Pons (tissue), 1 donor: ENCODE measurements at regions not wholly inside any gene's neighbourhood (a gene's known extent, or its start where the extent isn't known, plus 50 kb on each side); places are given as distances from the start of the nearest gene placed in this dataset.

Experiments
- DNase-seq: peaks from one replicate; pipeline ENCODE4 v3.0.0-alpha.2; 2016; ENCODE audit warnings: low spot score

DNA sequence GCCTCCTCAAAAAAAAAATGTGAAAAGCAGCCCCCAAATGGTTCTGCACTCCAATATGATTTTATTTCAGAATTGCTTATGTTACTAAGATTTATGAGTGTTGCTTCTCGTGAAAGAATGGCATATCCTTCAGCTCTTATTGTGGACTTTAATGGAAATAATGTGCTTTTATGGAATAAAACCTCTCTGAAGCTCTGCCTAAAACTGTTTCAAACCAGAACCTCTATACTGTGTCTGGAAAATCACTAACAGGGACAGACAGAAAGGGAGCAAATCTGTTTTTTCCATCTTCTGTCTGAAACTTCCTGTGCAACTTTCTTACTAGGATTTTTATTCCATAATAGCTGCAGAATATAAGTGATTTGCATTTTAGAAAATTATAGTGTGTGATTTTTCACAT is 493.1 kb downstream of the ANKRD50 start:
- DNase-seq: no peak

- no peak for DNase-seq
Measured at GRCh38 chr4:124224256-124224655, 488.3 kb downstream of the ANKRD50 start.

- DNase-seq: no peak
Measured at GRCh38 chr4:124227981-124228380, 484.6 kb downstream of the ANKRD50 start.

- DNase-seq: no peak
Measured at GRCh38 chr4:124230268-124230667, 482.3 kb downstream of the ANKRD50 start.

GRCh38 chr4:124234771-124235170 is 477.8 kb downstream of the ANKRD50 start:
- no peak for DNase-seq

DNA sequence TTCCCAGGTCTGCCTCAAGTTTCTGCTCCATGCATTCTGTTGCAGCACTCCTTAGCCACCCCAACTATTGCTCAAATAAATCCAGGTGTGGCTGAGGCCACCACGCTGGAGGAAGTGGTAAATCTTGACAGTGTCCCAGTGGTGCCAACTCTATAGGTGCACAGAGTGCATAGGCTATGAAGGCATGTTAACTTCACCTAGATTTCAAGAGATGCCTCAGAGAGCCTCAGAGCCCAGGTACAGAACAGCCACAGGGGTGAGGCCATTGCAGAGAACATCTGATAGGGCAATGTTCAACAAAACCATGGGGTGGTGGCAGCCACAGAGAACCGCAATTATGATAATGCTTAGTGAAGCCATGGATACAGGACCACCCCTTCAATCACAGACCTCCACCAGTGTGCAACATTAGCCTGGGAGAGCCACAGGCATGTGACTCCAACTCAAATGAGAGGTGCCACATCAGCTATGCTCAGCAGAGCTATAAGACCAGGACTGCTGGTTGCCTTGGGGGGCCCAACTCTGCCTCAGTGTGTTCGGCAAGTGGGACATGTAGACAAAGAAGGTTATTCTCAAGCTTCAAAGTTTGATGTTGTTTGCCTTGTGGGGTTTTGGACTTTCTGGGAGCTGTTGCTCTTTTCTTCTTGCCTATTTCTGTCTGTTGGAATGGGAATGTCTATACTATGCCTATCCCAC is 468.7 kb downstream of the ANKRD50 start:
- DNase-seq: no peak

GRCh38 chr4:124253080-124253479 is 459.5 kb downstream of the ANKRD50 start:
- DNase-seq: no peak

DNA sequence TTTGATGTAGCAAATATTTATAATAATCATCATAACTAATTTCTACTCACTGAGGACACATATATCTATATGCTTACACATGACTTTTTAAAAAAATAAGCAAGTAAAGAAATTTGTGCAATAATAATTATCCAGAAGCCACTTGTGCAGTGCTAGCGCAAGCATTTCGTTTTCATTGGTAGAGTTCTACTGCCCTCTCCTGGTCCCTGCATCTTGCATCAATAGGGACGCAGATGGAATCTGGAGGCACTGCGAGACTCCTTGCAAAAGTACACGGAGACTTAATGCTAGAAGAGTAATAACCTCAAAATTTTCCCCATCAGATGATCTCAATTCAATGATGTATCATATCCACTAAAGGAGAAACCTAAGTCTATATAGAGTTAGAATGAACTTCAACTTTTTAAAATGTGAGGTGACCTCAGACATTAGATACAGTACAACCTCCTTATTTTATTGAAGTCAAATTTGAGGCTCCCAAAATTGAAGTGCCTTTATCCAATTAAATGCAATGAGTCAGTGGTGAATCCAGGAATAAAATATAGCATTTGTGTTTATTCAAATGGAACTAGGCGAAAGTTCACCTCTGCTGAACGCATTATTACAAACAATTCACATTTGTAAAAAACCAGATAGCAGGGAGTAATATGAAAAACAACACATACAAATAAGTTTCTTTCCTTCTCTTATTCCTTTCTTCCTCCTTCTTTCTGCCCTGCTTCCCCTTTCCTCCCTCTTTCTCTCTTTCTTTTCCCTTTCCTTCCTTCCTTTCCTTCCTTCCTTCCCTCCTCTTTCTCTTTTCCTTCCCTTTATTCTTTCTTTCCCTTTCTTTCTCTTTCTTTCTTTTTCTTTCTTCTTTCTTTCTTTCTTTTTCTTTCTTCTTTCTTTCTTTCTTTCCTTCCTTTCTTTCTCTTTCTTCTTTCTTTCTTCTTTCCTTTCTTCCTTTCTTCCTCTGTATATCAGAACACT is 450.0 kb downstream of the ANKRD50 start:
- peak; percentile 80 for DNase-seq

- DNase-seq: no peak
Measured at GRCh38 chr4:124265701-124266100, 446.8 kb downstream of the ANKRD50 start.

DNA sequence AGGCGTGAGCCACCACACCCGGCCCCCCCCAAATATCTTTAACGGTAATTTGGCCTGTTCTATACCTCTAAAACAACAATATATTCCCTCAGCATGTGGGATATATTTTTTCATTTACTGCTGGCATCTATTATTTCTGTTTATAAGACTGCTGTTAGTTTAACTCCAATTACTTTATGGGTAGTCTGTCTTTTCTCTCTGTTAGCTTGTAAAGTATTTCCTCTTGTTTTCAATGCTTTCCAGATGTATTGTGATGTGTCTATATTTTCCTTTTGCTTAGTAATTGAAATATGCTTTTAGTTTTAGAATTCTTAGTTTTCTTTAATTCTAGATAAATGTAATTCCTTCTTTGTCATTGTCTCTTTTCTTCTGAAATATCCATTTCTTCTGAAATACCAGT is 445.8 kb downstream of the ANKRD50 start:
- DNase-seq: no peak

DNA sequence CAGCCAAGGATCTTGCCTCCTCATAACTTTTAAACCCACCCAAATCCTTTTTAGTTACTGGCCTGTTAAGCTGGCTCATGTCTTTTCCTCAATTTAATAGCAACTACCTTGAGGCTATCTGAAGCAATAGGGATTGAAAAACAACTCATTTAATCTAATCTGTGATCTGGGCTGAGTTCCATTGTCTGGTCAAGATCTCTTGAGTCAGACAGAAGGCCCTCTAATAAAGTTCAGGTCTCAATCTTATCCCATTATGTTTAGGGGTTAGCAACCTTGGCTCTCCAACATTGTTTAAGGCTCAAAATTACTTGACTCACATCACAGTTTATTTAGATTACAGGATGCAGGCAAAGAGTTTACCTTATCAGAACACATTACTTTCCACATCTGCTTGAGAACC is 436.1 kb downstream of the ANKRD50 start:
- no peak for DNase-seq

DNA sequence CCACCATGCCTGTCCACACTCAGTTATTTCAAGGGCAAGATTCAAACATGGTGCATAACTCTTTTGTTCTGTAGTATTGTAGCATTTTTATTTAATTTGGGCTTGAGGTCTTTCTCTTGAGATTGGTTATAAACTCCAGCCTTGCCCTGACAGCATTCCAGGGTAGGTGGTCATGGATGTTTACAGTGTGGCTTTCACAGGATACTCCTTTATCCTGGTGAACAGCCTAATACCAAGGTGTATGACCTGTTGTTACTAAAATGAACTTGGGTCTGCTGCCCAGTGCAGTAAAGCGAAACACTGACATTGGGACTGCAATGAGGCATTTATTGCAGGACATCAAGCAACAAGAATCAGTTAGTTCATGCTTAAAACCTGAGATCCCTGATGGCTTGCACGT is 434.8 kb downstream of the ANKRD50 start:
- DNase-seq: no peak

DNA sequence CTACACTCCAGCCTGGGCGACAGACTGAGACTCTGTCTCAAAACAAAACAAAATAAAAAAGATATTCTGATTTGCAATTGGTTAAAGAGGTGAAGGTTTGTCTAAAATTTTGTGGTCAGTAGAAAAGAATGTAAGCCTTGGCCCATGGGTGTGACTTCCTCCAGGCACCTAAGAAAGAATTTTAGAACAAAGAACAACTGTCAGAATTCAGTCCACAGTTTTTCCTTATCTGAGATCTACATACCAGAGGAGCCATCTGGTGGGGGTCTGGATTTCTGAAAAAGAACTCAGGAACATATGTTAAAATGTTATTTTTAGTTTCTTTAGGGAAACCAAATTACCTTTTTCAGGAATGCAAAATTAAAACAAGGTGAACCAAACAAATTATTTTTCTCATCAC is 434.1 kb downstream of the ANKRD50 start:
- DNase-seq: no peak

GRCh38 chr4:124279741-124280140 is 432.8 kb downstream of the ANKRD50 start:
- DNase-seq: no peak

DNA sequence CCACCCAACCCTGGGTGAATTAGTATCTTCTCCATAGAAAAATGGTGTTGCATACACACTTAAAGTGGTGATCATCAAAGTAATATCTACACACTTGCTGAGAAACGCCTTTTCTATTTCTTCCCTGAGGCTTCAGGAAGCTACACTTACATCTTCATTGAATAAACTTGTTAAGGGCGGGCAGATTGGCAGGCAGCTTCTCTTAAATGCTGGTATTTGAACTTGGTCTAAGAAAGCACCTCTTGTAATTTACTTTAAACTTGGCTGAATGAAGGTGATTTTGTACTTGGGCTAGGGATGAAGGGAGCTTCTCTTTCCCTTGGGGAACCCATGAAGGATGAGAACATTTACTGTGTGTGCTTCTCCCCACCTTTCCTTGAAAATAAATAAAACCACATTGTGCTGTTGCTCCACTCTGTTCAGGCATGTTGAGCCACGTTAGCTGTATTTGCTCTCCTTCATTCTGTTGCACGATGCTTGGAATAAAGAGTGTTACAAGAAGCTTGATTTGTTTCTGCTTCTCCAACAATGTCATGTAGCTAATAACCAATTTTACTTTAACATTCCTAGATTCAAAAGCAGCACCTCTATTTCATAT is 430.1 kb downstream of the ANKRD50 start:
- no peak for DNase-seq

DNA sequence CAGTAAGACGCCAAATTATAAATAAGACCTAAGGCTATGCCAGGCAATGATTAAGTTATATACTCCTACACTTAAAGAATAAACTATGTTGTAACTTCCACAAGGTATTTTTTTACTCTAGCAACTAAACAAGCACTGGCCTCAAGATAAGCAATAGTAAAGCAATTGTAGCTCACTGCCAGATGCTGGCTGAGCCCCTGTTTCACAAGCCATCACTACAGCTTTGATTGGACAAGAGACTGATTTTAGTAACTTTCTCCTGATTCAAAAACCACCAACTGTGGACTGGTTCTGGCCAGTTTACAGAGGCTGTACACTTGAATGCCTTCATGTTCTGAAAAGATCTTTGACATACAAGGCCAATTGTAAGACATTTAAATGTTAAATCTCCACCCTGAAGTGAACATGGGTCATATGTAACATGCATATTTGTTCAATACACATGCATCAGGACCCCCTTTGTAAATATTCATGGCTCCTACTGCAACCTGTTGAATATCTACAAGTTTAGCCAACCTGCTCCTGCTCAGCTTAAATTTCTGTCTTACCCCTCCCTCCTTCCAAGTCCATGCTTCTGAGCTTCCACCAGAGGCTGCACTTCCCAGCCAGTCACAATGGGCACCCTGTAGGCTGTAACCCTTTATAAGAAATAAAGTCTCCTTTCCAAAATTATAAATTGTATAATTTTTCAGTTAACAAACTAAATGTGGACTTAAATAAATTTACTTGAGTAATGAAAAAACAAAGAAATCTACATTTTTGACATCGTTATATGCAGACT is 423.6 kb downstream of the ANKRD50 start:
- DNase-seq: no peak

- no peak for DNase-seq
Measured at GRCh38 chr4:124290678-124291077, 421.9 kb downstream of the ANKRD50 start.

DNA sequence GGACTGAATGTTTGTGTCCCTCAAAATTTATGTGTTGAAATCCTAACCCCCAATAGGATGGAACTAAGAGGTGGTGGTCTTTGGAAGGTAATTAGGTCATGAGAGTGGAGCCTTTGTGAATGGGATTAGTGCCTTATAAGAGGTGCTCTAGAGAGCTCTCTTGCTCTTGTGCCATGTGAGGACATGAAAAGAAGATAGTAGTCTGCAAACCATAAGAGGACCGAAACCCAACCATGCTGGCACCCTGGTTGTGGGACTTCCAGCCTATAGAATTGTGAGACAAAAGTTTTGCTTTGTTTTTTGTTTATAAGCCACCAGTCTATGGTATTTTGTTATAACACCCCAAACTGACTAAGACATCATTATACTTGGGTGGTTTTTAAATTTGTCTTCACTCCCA is 417.1 kb downstream of the ANKRD50 start:
- DNase-seq: no peak

- no peak for DNase-seq
Measured at GRCh38 chr4:124304941-124305340, 407.6 kb downstream of the ANKRD50 start.

- no peak for DNase-seq
Measured at GRCh38 chr4:124306352-124306751, 406.2 kb downstream of the ANKRD50 start.

- no peak for DNase-seq
Measured at GRCh38 chr4:124307143-124307542, 405.4 kb downstream of the ANKRD50 start.

DNA sequence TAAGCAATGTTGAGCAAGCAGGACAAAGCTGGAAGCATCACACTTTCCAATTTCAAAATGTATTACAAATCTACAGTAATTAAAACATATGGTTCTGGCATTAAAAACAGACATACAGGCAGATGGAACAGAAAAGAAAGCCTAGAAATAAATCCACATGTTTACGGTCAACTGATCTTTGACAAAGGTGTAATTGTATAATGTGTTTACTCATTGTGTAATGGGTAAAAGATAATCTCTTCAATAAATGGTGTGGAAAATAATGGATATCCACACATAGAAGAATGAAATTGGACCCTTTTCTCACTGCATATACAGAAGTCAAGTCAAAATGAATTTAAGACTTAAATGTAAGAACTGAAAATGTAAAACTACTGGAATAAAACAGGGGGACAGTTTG is 394.2 kb downstream of the ANKRD50 start:
- no peak for DNase-seq
